Glutamatergic neuron (in vitro differentiated cells): ENCODE measurements at regions not wholly inside any gene's neighbourhood (a gene's known extent, or its start where the extent isn't known, plus 50 kb on each side); places are given as distances from the start of the nearest gene placed in this dataset.

ENCODE experiments used
- DNase-seq: peaks from one replicate; pipeline ENCODE4 v3.0.0; 2022
- H3K27ac Mint-ChIP-seq: one replicate; pipeline ENCODE4 v1.8.0; 2020; ENCODE audit warnings: mild to moderate bottlenecking, mixed read lengths, inconsistent platforms; ENCODE audit not compliant: unreplicated experiment
- H3K27me3 Mint-ChIP-seq: one replicate; pipeline ENCODE4 v1.8.0; 2020; ENCODE audit warnings: mild to moderate bottlenecking, moderate library complexity, mixed read lengths, inconsistent platforms; ENCODE audit not compliant: unreplicated experiment
- H3K36me3 Mint-ChIP-seq: one replicate; pipeline ENCODE4 v1.8.0; 2020; ENCODE audit warnings: mild to moderate bottlenecking, mixed read lengths, inconsistent platforms; ENCODE audit not compliant: unreplicated experiment
- H3K4me1 Mint-ChIP-seq: one replicate; pipeline ENCODE4 v1.8.0; 2020; ENCODE audit warnings: mild to moderate bottlenecking, low read depth, mixed read lengths, inconsistent platforms; ENCODE audit not compliant: unreplicated experiment
- H3K4me3 Mint-ChIP-seq: one replicate; pipeline ENCODE4 v1.8.0; 2020; ENCODE audit warnings: mild to moderate bottlenecking, mixed read lengths, inconsistent platforms; ENCODE audit not compliant: unreplicated experiment
- H3K9me3 Mint-ChIP-seq: one replicate; pipeline ENCODE4 v1.8.0; 2020; ENCODE audit warnings: mild to moderate bottlenecking, moderate library complexity, mixed read lengths, inconsistent platforms; ENCODE audit not compliant: unreplicated experiment
- CTCF ChIP-seq: fragments of 200-600 bp; sonication (generic); IDR thresholded peaks from one replicate; pipeline ENCODE4 v1.5.0; 2021; ENCODE audit not compliant: partially characterized antibody, unreplicated experiment

- TF ChIP-seq CTCF: no peak
- Mint-ChIP-seq H3K27ac (no peak overlapping the region), H3K9me3 (peaks cover 9% of the 10 kb centered on the region), H3K4me1 (peaks cover 12% of the 10 kb centered on the region), H3K36me3 (peaks cover 4% of the 10 kb centered on the region), H3K27me3 (peaks cover 2% of the 10 kb centered on the region), H3K4me3 (no peak overlapping the region)
- no peak for DNase-seq
Observed at GRCh38 chr15:66935688-66936087, 129.7 kb upstream of the SMAD3 start.

GRCh38 chr15:66936109-66936860 lies 129.1 kb upstream of the SMAD3 start:
- Mint-ChIP-seq H3K36me3 (peaks cover 4% of the 10 kb centered on the region), H3K27ac (no peak overlapping the region), H3K4me1 (peaks cover 12% of the 10 kb centered on the region), H3K4me3 (peak overlapping the region; percentile 40), H3K9me3 (peaks cover 9% of the 10 kb centered on the region), H3K27me3 (peaks cover 2% of the 10 kb centered on the region)
- no peak for DNase-seq
- no peak for TF ChIP-seq CTCF

- peaks cover 11% of the 10 kb centered on the region for H3K9me3 Mint-ChIP-seq
- DNase-seq: no peak
- H3K27ac Mint-ChIP-seq: no peak overlapping the region
- TF ChIP-seq CTCF: no peak
- H3K27me3 Mint-ChIP-seq: peaks cover 2% of the 10 kb centered on the region
- H3K4me1 Mint-ChIP-seq: peaks cover 9% of the 10 kb centered on the region
- H3K4me3 Mint-ChIP-seq: peak overlapping the region; percentile 40
- H3K36me3 Mint-ChIP-seq: peaks cover 4% of the 10 kb centered on the region
Observed at GRCh38 chr15:66936861-66937582, 128.4 kb upstream of the SMAD3 start.

GRCh38 chr15:66937588-66937987 lies 127.8 kb upstream of the SMAD3 start:
- Mint-ChIP-seq H3K4me1 (peaks cover 9% of the 10 kb centered on the region), H3K36me3 (peaks cover 4% of the 10 kb centered on the region), H3K4me3 (no peak overlapping the region), H3K27me3 (peaks cover 3% of the 10 kb centered on the region), H3K9me3 (peaks cover 11% of the 10 kb centered on the region), H3K27ac (no peak overlapping the region)
- no peak for DNase-seq
- TF ChIP-seq CTCF: no peak
